ENCODE measurements at regions not wholly inside any gene's neighbourhood (a gene's known extent, or its start where the extent isn't known, plus 50 kb on each side); places are given as distances from the start of the nearest gene placed in this dataset.

DNA sequence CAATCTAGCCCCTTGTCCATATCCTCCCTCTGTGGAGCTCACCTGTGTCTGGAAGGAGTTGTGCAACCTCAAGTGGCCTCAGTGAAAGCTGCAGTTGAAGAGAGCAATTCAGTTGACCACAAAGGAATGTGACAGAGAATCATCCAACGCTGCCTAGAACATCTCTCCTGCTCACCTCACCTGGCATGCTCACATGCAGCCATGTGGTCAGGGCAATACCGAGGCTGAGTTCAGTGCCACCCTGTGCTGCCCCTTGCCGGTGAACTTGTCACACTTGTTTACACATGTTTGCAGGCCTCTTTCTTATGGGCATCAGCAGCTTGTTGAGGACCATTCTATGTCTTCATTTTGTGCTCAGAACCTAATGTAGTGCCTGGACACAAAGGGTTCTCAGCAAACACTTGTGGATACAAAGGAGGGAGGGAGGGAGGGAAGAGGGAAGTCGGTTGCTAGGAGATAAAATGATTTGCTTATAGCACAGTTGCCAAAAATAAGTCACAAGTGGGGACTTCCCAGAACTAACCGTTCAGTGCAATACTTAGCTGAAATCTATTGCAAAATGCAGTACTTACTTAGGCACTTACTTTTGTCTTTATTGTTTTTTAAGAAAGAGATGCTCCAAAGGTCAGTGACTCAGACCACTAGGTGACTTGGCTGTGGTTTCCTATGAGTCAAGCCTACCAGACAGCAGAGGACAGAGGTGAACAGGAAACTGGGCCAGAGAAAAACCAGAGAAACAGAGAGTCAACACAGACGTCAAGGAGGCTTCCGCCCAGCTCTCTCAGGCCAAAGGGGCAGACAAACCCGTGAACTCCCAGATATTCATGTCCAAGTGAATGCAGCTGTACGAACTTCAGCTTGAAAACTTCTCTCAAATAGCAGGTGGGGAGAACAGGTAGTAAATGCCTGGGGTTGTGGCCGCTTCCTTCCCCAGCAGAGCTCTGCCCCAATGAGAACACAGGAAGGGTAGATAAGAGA, 227.8 kb upstream of the CTNNB1 start:
- Histone ChIP-seq H3K36me3 (no peaks in the 10 kb centered on the region), H3K4me3 (ENCODE audit: low read depth, low read length) (no peak overlapping the region), H3K27me3 (no peaks in the 10 kb centered on the region), H3K9me3 (no peaks in the 10 kb centered on the region), H3K4me1 (no peaks in the 10 kb centered on the region)
- TF ChIP-seq CTCF (IDR thresholded peaks at IDR 0.05; ENCODE audit: low read depth, low read length): no peak
- DNase-seq: no peak

DNA sequence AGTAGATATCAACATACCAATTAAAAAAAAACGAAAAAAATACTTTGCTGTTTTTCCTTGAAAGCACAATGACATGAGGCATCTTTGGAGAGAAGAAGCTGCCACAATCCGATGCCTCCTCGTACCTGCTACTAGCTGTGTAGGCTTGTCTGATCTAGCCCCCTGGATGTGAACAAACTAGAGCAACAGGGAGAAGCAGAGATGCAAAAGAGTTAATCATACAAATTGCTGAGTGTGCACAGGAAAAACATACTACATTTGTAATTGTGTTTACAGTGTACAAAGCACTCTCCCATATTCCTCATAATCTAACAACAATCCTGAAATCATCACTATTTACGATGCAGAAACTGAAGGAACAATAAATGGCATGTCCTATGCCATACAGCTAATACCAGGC, 227.0 kb upstream of the CTNNB1 start:
- Histone ChIP-seq H3K27me3 (no peaks in the 10 kb centered on the region), H3K36me3 (no peaks in the 10 kb centered on the region), H3K4me1 (no peaks in the 10 kb centered on the region), H3K9me3 (no peaks in the 10 kb centered on the region), H3K4me3 (ENCODE audit: low read depth, low read length) (no peak overlapping the region)
- DNase-seq: no peak
- no peak for TF ChIP-seq CTCF (IDR thresholded peaks at IDR 0.05; ENCODE audit: low read depth, low read length)

DNA sequence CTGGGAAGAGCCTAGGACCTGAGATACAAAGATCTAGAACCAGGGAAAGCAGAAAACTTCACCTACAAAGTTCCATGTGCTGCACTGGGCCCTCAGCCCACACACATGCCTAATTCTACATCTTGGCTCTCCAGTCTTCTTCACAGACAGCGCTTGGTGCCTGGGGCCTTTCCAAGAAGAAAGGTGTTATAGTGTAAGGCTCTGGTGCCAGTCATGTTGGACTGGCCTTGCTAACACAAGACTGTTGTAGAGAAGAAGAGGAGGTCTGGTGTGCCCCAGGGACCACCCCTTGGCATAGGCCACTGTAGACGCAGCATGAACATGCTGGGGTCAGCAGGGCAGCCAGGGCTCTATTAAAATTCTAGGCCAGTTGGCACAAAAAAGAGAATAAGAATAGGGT, 226.2 kb upstream of the CTNNB1 start:
- Histone ChIP-seq H3K4me1 (no peaks in the 10 kb centered on the region), H3K9me3 (no peaks in the 10 kb centered on the region), H3K27me3 (no peaks in the 10 kb centered on the region), H3K4me3 (ENCODE audit: low read depth, low read length) (no peak overlapping the region), H3K36me3 (no peaks in the 10 kb centered on the region)
- no peak for DNase-seq
- TF ChIP-seq CTCF (IDR thresholded peaks at IDR 0.05; ENCODE audit: low read depth, low read length): no peak

DNA sequence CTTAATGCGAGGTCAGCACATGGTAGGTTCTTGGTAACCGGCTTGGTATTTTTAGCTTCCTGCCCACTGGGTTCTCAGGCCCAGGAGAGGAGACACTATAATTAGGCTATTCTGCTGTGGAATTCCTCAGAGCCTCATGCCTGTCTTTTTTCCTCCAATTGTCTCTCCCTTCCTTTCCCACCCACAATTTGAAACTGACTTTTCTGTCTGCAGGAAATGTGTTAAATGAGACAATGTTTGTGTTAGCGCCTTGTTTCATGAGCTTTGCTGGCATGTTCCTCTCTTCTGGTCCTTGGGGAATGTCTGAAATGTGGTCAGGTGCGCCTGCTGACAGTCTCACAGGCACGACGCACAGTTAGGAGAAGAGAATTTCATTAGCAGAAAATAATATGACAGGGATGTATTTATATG, 223.6 kb upstream of the CTNNB1 start:
- H3K4me1 ChIP-seq: no peaks in the 10 kb centered on the region
- no peak for TF ChIP-seq CTCF (IDR thresholded peaks at IDR 0.05; ENCODE audit: low read depth, low read length)

DNA sequence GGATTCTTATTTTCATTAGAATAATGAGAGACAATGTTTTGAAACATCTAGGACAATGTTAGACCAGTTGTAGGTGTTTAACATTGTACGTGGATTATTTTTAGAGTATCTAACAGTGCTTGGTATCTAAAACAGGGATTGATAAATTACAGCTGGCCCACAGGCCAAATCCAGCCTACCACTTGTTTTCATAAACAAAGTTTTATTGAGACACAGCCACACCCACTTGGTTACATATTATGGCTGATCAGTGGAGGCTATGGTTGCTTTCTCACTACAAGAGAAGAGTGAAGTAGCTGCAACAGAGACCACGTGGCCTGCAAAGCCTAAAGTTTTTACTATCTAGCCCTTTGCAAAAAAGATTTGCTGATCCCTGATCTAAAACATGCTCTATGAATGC, 223.1 kb upstream of the CTNNB1 start:
- no peak for DNase-seq
- Histone ChIP-seq H3K36me3 (no peaks in the 10 kb centered on the region), H3K27me3 (no peaks in the 10 kb centered on the region), H3K4me1 (no peaks in the 10 kb centered on the region), H3K9me3 (no peaks in the 10 kb centered on the region), H3K4me3 (ENCODE audit: low read depth, low read length) (no peak overlapping the region)
- no peak for TF ChIP-seq CTCF (IDR thresholded peaks at IDR 0.05; ENCODE audit: low read depth, low read length)

More for the DNA sequence above, 223.6 kb upstream of the CTNNB1 start:
- no peak for DNase-seq
- H3K27me3 ChIP-seq: no peaks in the 10 kb centered on the region
- H3K9me3 ChIP-seq: no peaks in the 10 kb centered on the region
- no peak overlapping the region for H3K4me3 ChIP-seq (ENCODE audit: low read depth, low read length)
- no peaks in the 10 kb centered on the region for H3K36me3 ChIP-seq

GRCh38 chr3:40978442-40978841, 220.9 kb upstream of the CTNNB1 start:
- H3K27me3 ChIP-seq: no peaks in the 10 kb centered on the region
- no peak for DNase-seq
- no peaks in the 10 kb centered on the region for H3K9me3 ChIP-seq
- H3K36me3 ChIP-seq: no peaks in the 10 kb centered on the region
- no peak for TF ChIP-seq CTCF (IDR thresholded peaks at IDR 0.05; ENCODE audit: low read depth, low read length)
- no peak overlapping the region for H3K4me3 ChIP-seq (ENCODE audit: low read depth, low read length)
- no peaks in the 10 kb centered on the region for H3K4me1 ChIP-seq
